Lung (tissue), 11 donors: ENCODE measurements at regions not wholly inside any gene's neighbourhood (a gene's known extent, or its start where the extent isn't known, plus 50 kb on each side); places are given as distances from the start of the nearest gene placed in this dataset.

Experiments used
- ATAC-seq: fragments of 200-7000 bp; cut with Tn5 transposase; one replicate; pipeline ENCODE4 v1.9.1; 2020; ENCODE audit warnings: moderate number of reproducible peaks; ENCODE audit not compliant: insufficient read depth, low FRiP score
- DNase-seq, 3 donors: peaks; one replicate each; pipeline ENCODE4 v3.0.0-alpha.2; 2013 to 2017
- H3K27ac ChIP-seq, 2 donors: one replicate each; pipeline ENCODE4 v1.5.1; 2013; ENCODE audit warnings: mild to moderate bottlenecking in 2 of 2, moderate library complexity in 2 of 2, control low read depth in 1 of 2, inconsistent platforms in 1 of 2, low read depth in 1 of 2, low read length in 1 of 2
- H3K27me3 ChIP-seq, 3 donors: one replicate each; pipeline ENCODE4 v1.5.1; 2013; ENCODE audit warnings: low read length in 2 of 3; ENCODE audit not compliant: control insufficient read depth in 3 of 3, insufficient read depth in 3 of 3
- H3K36me3 ChIP-seq, 4 donors: one replicate each; pipeline ENCODE4 v1.5.1; 2013; ENCODE audit warnings: low read length in 4 of 4, mild to moderate bottlenecking in 1 of 4, moderate library complexity in 1 of 4; ENCODE audit not compliant: control insufficient read depth in 4 of 4, insufficient read depth in 4 of 4
- H3K4me1 ChIP-seq, 5 donors: one replicate each; pipeline ENCODE4 v1.5.1; 2013; ENCODE audit warnings: low read length in 5 of 5, mild to moderate bottlenecking in 2 of 5, moderate library complexity in 1 of 5; ENCODE audit not compliant: control insufficient read depth in 5 of 5, insufficient read depth in 5 of 5
- H3K4me3 ChIP-seq: one replicate; pipeline ENCODE4 v1.5.1; 2013; ENCODE audit warnings: mild to moderate bottlenecking, control low read depth, moderate library complexity
- H3K9ac ChIP-seq, 2 donors: one replicate each; pipeline ENCODE4 v1.5.1; 2013; ENCODE audit warnings: low read length in 2 of 2, control low read depth in 1 of 2; ENCODE audit not compliant: insufficient read depth in 1 of 2
- H3K9me3 ChIP-seq, 4 donors: one replicate each; pipeline ENCODE4 v1.5.1; 2013; ENCODE audit warnings: low read length in 3 of 4, mild to moderate bottlenecking in 1 of 4, moderate library complexity in 1 of 4; ENCODE audit not compliant: control insufficient read depth in 4 of 4, insufficient read depth in 3 of 4
- WGBS, 2 donors: extraction: QIAGEN DNeasy Blood & Tissue Kit; methylation state at CpG; one replicate each; pipeline ENCODE4 v1.1.7; 2013; 5-methylcytosine and 5-hydroxymethylcytosine counted together
- TF ChIP-seq, protein P1 (sequence below): IDR thresholded peaks from 2 replicates; pipeline ENCODE4 v1.5.1; 2012; ENCODE audit warnings: mild to moderate bottlenecking; ENCODE audit errors: control extremely low read depth, extremely low read depth
- donor health status: control.
- donor health status: control.
- donor health status: Bipolar disorder and iron deficiency.
- donor health status: healthy.
- donor health status: DM: yes; HTN: yes; CAD: no.

DNA sequence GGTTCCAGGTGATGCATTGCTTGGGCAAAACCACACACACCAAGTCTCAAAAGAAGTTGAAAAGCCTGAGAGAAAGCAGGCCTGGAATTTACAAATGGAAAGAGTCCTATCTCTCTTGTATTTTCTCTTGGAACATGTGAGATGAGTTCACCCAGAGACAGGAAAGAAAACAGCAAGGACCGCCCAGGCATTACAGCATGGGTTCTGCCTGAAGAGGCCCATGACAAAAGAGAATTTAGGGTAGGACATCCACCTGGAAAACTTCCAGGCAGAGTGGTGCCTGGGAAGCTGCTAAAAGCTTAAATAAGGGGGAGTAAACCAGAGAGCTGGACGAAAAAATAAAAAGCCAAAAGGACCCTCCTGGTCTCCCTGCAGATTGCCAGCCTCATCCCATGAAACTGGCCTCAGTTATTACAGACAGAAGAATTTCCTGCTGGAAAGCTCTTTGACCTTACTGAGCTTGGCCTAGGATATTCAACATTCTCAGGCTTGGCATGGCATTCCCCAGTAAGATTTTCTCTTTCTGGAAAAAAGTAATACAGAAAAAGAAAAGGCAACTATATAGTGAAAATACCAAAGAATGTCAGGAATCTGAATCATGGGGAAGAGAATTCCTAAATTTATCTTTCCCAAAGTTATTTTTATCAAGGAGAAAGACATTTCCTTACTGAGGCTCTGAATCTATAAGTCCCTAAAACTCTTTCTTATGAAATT is 121.3 kb upstream of the NUDT4 start:
- 86 to 92% methylated on average over 2 of the region's 2 CpGs for WGBS, 2 donors

DNA sequence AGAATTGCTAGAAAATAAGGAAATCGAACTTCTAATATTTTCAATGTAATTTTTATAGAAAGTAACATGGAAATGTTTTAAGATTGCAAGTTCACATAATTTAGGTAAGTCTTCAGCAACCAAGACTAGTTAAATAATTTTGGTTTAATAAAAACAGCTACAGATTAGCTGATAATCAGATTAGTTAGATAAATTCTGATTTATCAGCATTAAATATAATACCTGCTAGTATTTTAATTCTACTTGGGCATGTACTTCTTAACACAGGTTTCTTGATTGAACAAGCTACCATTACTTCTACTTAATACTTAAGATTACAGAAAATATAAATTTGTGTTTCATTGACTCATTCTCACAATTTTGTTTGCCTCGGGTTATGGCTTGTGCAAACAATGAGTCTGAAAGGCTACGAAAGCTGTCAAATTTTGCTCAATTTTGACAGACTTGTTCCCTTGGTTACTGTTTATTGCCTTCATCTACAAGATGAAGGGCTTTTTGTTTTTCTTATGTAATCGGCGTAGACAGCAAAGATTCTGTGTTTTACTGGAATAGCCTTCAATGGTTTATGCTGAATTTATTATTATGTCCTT is 116.1 kb upstream of the NUDT4 start:
- H3K36me3 ChIP-seq: no peaks in the 10 kb centered on the region
- ATAC-seq (no peak), DNase-seq (no peak)
- no peak overlapping the region for H3K9ac ChIP-seq
- TF ChIP-seq, protein P1, sequence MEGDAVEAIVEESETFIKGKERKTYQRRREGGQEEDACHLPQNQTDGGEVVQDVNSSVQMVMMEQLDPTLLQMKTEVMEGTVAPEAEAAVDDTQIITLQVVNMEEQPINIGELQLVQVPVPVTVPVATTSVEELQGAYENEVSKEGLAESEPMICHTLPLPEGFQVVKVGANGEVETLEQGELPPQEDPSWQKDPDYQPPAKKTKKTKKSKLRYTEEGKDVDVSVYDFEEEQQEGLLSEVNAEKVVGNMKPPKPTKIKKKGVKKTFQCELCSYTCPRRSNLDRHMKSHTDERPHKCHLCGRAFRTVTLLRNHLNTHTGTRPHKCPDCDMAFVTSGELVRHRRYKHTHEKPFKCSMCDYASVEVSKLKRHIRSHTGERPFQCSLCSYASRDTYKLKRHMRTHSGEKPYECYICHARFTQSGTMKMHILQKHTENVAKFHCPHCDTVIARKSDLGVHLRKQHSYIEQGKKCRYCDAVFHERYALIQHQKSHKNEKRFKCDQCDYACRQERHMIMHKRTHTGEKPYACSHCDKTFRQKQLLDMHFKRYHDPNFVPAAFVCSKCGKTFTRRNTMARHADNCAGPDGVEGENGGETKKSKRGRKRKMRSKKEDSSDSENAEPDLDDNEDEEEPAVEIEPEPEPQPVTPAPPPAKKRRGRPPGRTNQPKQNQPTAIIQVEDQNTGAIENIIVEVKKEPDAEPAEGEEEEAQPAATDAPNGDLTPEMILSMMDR: no peak
- no peak overlapping the region for H3K27ac ChIP-seq
- H3K4me1 ChIP-seq: peaks cover 0 to under 1% (median 0%) of the 10 kb centered on the region in 5 donors
- no peaks in the 10 kb centered on the region for H3K27me3 ChIP-seq
- 92 to 94% methylated on average over 5 of the region's 5 CpGs for WGBS, 2 donors
- H3K9me3 ChIP-seq: peaks cover 0 to 3% (median 0%) of the 10 kb centered on the region in 4 donors
- H3K4me3 ChIP-seq: no peak overlapping the region

More for the DNA sequence above, 121.3 kb upstream of the NUDT4 start:
- TF ChIP-seq, protein P1: no peak
- no peak for ATAC-seq
- Histone ChIP-seq H3K27me3 (no peaks in the 10 kb centered on the region), H3K27ac (no peak overlapping the region), H3K4me3 (no peak overlapping the region), H3K4me1 (peaks cover 0 to 7% (median 0%) of the 10 kb centered on the region in 5 donors), H3K36me3 (no peaks in the 10 kb centered on the region), H3K9me3 (peaks cover 0 to 8% (median 3%) of the 10 kb centered on the region in 4 donors), H3K9ac (no peak overlapping the region)
- DNase-seq: no peak

DNA sequence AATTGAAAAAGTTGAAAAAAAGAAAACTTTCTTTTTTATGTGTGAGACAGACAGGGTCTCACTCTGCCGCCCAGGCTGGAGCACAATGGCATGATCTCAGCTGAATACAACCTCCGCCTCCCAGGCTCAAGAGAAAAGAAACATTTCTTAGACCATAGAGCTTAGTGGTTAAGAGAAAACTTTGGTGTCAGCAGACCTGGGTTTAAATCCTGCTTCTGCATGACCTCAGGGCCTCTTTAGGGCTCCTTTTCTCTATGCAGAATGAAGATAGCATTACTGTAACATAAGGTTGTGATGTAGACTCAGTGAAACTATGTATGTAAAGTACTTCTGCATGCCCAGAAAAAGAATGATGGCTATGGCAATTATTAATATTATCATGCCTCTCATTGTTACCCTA is 104.7 kb upstream of the NUDT4 start:
- ATAC-seq (no peak), DNase-seq (no peak)
- TF ChIP-seq, protein P1: no peak
- Histone ChIP-seq H3K27ac (no peak overlapping the region), H3K9ac (no peak overlapping the region), H3K36me3 (no peaks in the 10 kb centered on the region), H3K4me1 (no peaks in the 10 kb centered on the region), H3K4me3 (no peak overlapping the region), H3K27me3 (no peaks in the 10 kb centered on the region), H3K9me3 (no peaks in the 10 kb centered on the region)
- WGBS, 2 donors: 94 to 99% methylated on average over 2 of the region's 2 CpGs
